ENCODE measurements at regions not wholly inside any gene's neighbourhood (a gene's known extent, or its start where the extent isn't known, plus 50 kb on each side); places are given as distances from the start of the nearest gene placed in this dataset.

- no peak for TF ChIP-seq CTCF (IDR thresholded peaks at IDR 0.05)
- TF ChIP-seq EZH2 (IDR thresholded peaks at IDR 0.05; ENCODE audit: borderline replicate concordance, insufficient read depth, low read depth, low read length, poor library complexity, severe bottlenecking): no peak
These were observed 68.1 kb upstream of the ANKRD30A start for GRCh38 chr10:37057261-37057660.

Data from B cell (primary cell).